ENCODE measurements at regions not wholly inside any gene's neighbourhood (a gene's known extent, or its start where the extent isn't known, plus 50 kb on each side); places are given as distances from the start of the nearest gene placed in this dataset.

DNA sequence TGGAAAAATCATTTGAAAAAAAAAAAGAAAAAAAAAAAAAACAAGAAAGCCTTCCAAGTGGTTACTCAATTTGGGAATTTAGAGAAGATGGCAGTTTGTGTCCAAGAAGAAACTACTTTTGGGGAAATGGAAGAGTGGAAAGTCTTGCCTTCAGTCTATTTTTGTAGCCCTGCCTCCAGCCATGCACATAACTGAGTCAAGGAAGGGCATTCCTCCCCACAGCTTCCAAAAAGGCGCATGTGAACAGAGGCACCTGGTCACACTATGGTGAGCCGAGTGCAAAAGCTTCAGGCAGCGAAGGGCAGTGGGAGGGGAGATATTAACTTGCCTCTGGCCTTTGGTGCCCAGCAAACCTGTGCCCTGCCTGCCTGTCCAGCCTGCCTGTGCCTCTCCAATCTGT lies 163.7 kb downstream of the SMIM20 start:
- ChIA-PET CTCF (interaction anchor here (0.5 kb wide), 1 partner anchor 665 kb away, joined by 4 read pairs; no protein-coding TSS in a partner anchor), POLR2A (ENCODE audit: unreplicated experiment) (no interaction called here)
- Histone ChIP-seq H3K4me2 (no peak overlapping the region), H3K79me2 (ENCODE audit: low read depth) (no peaks in the 10 kb centered on the region), H3K4me3 (no peak overlapping the region), H3K27ac (no peak overlapping the region), H3K27me3 (ENCODE audit: insufficient read depth, low read depth) (no peaks in the 10 kb centered on the region), H3F3A (ENCODE audit: insufficient read depth, low read depth) (no peaks in the 10 kb centered on the region), H2AFZ (no peak overlapping the region), H3K9me3 (ENCODE audit: insufficient read depth, low read depth) (no peaks in the 10 kb centered on the region; the same call in 1 of the 2 replicates), H3K36me3 (ENCODE audit: low read depth) (no peaks in the 10 kb centered on the region), H3K4me1 (replicated peaks; ENCODE audit: insufficient read depth) (0 out of 2 replicates have a peak, but pooled peaks cover 3% of the 10 kb centered on the region), H3K9me2 (ENCODE audit: insufficient read depth) (no peaks in the 10 kb centered on the region), H4K20me1 (ENCODE audit: insufficient read depth) (no peaks in the 10 kb centered on the region)
- TF ChIP-seq, protein P1, sequence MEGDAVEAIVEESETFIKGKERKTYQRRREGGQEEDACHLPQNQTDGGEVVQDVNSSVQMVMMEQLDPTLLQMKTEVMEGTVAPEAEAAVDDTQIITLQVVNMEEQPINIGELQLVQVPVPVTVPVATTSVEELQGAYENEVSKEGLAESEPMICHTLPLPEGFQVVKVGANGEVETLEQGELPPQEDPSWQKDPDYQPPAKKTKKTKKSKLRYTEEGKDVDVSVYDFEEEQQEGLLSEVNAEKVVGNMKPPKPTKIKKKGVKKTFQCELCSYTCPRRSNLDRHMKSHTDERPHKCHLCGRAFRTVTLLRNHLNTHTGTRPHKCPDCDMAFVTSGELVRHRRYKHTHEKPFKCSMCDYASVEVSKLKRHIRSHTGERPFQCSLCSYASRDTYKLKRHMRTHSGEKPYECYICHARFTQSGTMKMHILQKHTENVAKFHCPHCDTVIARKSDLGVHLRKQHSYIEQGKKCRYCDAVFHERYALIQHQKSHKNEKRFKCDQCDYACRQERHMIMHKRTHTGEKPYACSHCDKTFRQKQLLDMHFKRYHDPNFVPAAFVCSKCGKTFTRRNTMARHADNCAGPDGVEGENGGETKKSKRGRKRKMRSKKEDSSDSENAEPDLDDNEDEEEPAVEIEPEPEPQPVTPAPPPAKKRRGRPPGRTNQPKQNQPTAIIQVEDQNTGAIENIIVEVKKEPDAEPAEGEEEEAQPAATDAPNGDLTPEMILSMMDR (conservative IDR thresholded peaks at IDR 0.05): no peak
- no peak for TF ChIP-seq EZH2 (IDR thresholded peaks at IDR 0.05; ENCODE audit: low read depth)
- BruUV-seq (replicated peaks): no TSS peak
- intact Hi-C loops (cut with micrococcal nuclease; ENCODE audit: unreplicated experiment): no loop called here
- DNase-seq: no peak

DNA sequence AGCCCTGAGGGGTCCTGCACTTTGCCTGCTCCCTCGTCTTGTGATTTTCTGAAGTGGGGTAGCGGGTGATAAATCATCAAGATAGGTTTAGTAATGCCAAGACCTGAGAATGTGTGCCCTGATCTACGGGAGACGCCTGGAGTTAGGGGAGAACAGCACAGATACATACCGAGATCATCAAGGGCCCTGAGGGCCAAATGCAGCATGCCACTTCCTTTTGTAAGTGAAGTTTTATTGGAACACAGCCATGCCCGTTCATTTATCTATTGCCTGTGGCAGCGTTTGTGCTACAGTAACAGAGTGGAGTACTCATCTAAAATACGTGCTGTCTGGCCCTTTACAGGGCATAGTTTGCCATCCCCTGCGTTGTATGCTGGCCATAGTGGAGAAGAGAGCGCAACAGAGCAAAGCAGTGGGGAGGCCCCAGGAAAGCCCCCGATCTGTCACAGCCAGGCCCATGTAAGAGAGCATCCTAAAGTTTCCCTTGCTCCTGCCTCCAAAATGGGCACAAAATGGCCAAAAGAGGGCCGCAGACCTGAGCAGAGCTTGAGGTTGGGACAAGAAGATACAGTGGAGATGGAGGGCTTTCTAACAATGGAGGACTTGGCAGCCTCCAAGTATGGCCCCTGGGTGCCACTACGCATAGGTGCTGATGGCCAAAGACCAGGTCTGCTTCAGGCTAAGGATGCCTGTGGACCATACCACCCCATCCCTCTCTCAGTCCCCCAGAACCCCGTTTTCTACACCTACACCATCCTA lies 167.0 kb downstream of the SMIM20 start:
- CTCF ChIA-PET: no interaction called here

DNA sequence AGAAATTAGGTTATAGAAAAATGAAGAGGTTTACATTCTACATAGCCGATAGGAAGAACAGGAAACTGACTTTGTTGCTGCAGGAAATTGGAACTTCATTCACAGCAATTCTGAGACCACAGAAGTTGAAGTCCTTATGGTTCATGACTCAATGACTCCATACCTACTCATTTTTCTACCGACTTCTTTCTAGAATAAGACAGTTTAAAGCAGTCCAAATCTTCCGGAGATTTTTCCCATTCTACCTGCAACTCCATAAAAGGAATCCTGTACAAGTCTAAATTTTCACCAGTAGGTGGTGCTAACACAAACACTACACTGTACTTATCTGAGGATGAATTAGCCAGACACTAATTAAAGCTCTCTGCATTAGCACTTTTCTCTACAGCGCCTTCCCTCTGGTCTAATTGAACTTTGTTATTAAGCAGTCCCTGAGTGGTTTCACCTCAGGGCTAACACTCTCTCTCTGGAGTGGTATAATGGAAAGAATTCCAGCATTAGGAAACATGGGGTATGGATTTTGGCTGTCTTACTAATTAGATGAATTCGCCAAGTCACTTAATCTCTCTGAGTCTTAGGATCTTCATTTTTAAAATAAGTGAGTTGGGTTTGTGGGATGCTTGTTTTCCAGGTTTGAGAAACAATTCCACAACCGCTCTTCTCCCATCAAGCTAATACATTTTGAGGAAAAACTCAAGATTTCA lies 167.9 kb downstream of the SMIM20 start:
- ChIA-PET CTCF (interaction anchor here (1.5 to 3.1 kb wide), 2 partner anchors 80 to 243 kb away, joined by 4 to 16 read pairs; no protein-coding TSS in a partner anchor), POLR2A (ENCODE audit: unreplicated experiment) (no interaction called here)
- no peaks in the 10 kb centered on the region for H3K9me2 ChIP-seq (ENCODE audit: insufficient read depth)
- no peak overlapping the region for H2AFZ ChIP-seq
- H3K4me2 ChIP-seq: no peak overlapping the region
- H3K27me3 ChIP-seq (ENCODE audit: insufficient read depth, low read depth): no peaks in the 10 kb centered on the region
- H4K20me1 ChIP-seq (ENCODE audit: insufficient read depth): no peaks in the 10 kb centered on the region
- H3F3A ChIP-seq (ENCODE audit: insufficient read depth, low read depth): peaks cover 7% of the 10 kb centered on the region; the same call in 1 of the 2 replicates
- no peak overlapping the region for H3K4me3 ChIP-seq
- H3K36me3 ChIP-seq (ENCODE audit: low read depth): no peaks in the 10 kb centered on the region
- DNase-seq: no peak
- BruUV-seq (replicated peaks): no TSS peak
- no peak for TF ChIP-seq EZH2 (IDR thresholded peaks at IDR 0.05; ENCODE audit: low read depth)
- TF ChIP-seq, protein P1 (conservative IDR thresholded peaks at IDR 0.05): peak; percentile 73
- no peak overlapping the region for H3K27ac ChIP-seq
- no peaks in the 10 kb centered on the region for H3K79me2 ChIP-seq (ENCODE audit: low read depth)
- intact Hi-C loops (cut with micrococcal nuclease; ENCODE audit: unreplicated experiment): loop anchor here (1.0 to 10.0 kb wide), 3 partner anchors 133 to 330 kb away; no protein-coding TSS in a partner anchor
- peaks cover 26% of the 10 kb centered on the region for H3K4me1 ChIP-seq (replicated peaks; ENCODE audit: insufficient read depth)
- no peaks in the 10 kb centered on the region for H3K9me3 ChIP-seq (ENCODE audit: insufficient read depth, low read depth)

More for the DNA sequence above, 167.0 kb downstream of the SMIM20 start:
- H4K20me1 ChIP-seq (ENCODE audit: insufficient read depth): no peaks in the 10 kb centered on the region
- no peaks in the 10 kb centered on the region; the same call in 1 of the 2 replicates for H3K9me3 ChIP-seq (ENCODE audit: insufficient read depth, low read depth)
- no peaks in the 10 kb centered on the region for H3K9me2 ChIP-seq (ENCODE audit: insufficient read depth)
- no TSS peak for BruUV-seq (replicated peaks)
- peaks cover 7% of the 10 kb centered on the region; the same call in 1 of the 2 replicates for H3F3A ChIP-seq (ENCODE audit: insufficient read depth, low read depth)
- POLR2A ChIA-PET (ENCODE audit: unreplicated experiment): no interaction called here
- no peaks in the 10 kb centered on the region for H3K27me3 ChIP-seq (ENCODE audit: insufficient read depth, low read depth)
- H3K4me1 ChIP-seq (replicated peaks; ENCODE audit: insufficient read depth): peaks cover 26% of the 10 kb centered on the region
- no peaks in the 10 kb centered on the region for H3K79me2 ChIP-seq (ENCODE audit: low read depth)
- H3K4me2 ChIP-seq: no peak overlapping the region
- no peak for TF ChIP-seq EZH2 (IDR thresholded peaks at IDR 0.05; ENCODE audit: low read depth)
- TF ChIP-seq, protein P1 (conservative IDR thresholded peaks at IDR 0.05): no peak
- intact Hi-C loops (cut with micrococcal nuclease; ENCODE audit: unreplicated experiment): loop anchor here (5.0 to 10.0 kb wide), 2 partner anchors 134 to 331 kb away; no protein-coding TSS in a partner anchor
- no peak for DNase-seq
- H3K4me3 ChIP-seq: no peak overlapping the region
- H3K27ac ChIP-seq: no peak overlapping the region
- no peaks in the 10 kb centered on the region for H3K36me3 ChIP-seq (ENCODE audit: low read depth)
- no peak overlapping the region for H2AFZ ChIP-seq

Data from PC-9 (cell line).